IMR-90 (cell line): ENCODE measurements at regions not wholly inside any gene's neighbourhood (a gene's known extent, or its start where the extent isn't known, plus 50 kb on each side); places are given as distances from the start of the nearest gene placed in this dataset.

Experiments
- ATAC-seq: fragments of 200-7000 bp; cut with Tn5 transposase; 2 replicates; pipeline ENCODE4 v1.9.1; 2020; ENCODE audit warnings: low read depth, mild to moderate bottlenecking, moderate library complexity
- BruUV-seq: library from RNA; stranded (reverse); fragments of 400-500 nt; replicated peaks from 2 replicates; lab custom pipeline; 2021; lab: Mats Ljungman, UMichigan
- CTCF ChIA-PET: fragments of 300-600 bp; formaldehyde crosslinking; extraction: SDS; loops from one replicate; lab custom pipeline; 2021; ENCODE audit warnings: antibody characterized with exemption; lab: Yijun Ruan, JAX
- POLR2A ChIA-PET: fragments of 300-600 bp; sonication (Branson Sonifier 250); formaldehyde crosslinking; loops from one replicate; lab custom pipeline; 2022; ENCODE audit warnings: antibody characterized with exemption; ENCODE audit not compliant: unreplicated experiment; lab: Charles Lee
- DNase-seq: peaks from one replicate; pipeline ENCODE4 v3.0.0; 2013
- H2AFZ ChIP-seq: replicated peaks from 2 replicates; pipeline ENCODE3; 2013; ENCODE audit warnings: low read length, mild to moderate bottlenecking; ENCODE audit not compliant: poor library complexity
- H2AK5ac ChIP-seq: 2 replicates; pipeline ENCODE4 v1.6.1; 2013; ENCODE audit warnings: low read depth, low read length, inconsistent platforms
- H2AK9ac ChIP-seq: replicated peaks from 2 replicates; pipeline ENCODE3; 2013; ENCODE audit warnings: mild to moderate bottlenecking, low read depth, low read length, moderate library complexity; ENCODE audit not compliant: poor library complexity
- H2BK120ac ChIP-seq: 2 replicates; pipeline ENCODE4 v1.6.1; 2013; ENCODE audit warnings: low read depth, low read length, inconsistent platforms
- H2BK15ac ChIP-seq: 3 replicates; pipeline ENCODE4 v1.6.1; 2013; ENCODE audit warnings: low read depth, low read length, inconsistent platforms
- H2BK20ac ChIP-seq: 2 replicates; pipeline ENCODE4 v1.6.1; 2013; ENCODE audit warnings: low read depth, mild to moderate bottlenecking, inconsistent platforms, low read length, moderate library complexity
- H2BK5ac ChIP-seq: 2 replicates; pipeline ENCODE4 v1.6.1; 2013; ENCODE audit warnings: mild to moderate bottlenecking, low read depth, low read length, inconsistent platforms; ENCODE audit not compliant: poor library complexity, severe bottlenecking
- H3K14ac ChIP-seq: replicated peaks from 2 replicates; pipeline ENCODE4 v1.6.1; 2013; ENCODE audit warnings: low read depth, low read length, inconsistent platforms
- H3K18ac ChIP-seq: 2 replicates; pipeline ENCODE4 v1.6.1; 2013; ENCODE audit warnings: low read depth, low read length, control low read depth
- H3K23ac ChIP-seq: 2 replicates; pipeline ENCODE4 v1.6.1; 2013; ENCODE audit warnings: low read depth, low read length, inconsistent platforms
- H3K27ac ChIP-seq: 2 replicates; pipeline ENCODE4 v1.5.1; 2013; ENCODE audit warnings: mild to moderate bottlenecking, control low read depth, low read length; ENCODE audit not compliant: insufficient read depth
- H3K27me3 ChIP-seq: 2 replicates; pipeline ENCODE4 v1.6.1; 2013; ENCODE audit warnings: low read length; ENCODE audit not compliant: control insufficient read depth, insufficient read depth
- H3K36me3 ChIP-seq: 2 replicates; pipeline ENCODE4 v1.6.1; 2013; ENCODE audit warnings: low read length, mixed read lengths; ENCODE audit not compliant: control insufficient read depth, insufficient read depth
- H3K4ac ChIP-seq: 2 replicates; pipeline ENCODE4 v1.6.1; 2013; ENCODE audit warnings: low read depth, low read length, inconsistent platforms
- H3K4me1 ChIP-seq: 2 replicates; pipeline ENCODE4 v1.6.1; 2013; ENCODE audit warnings: low read length, mixed read lengths; ENCODE audit not compliant: control insufficient read depth, insufficient read depth
- H3K4me2 ChIP-seq: 2 replicates; pipeline ENCODE4 v1.6.1; 2013; ENCODE audit warnings: low read depth, mild to moderate bottlenecking, control low read depth, low read length, moderate library complexity
- H3K4me3 ChIP-seq: 2 replicates; pipeline ENCODE4 v1.5.1; 2013; ENCODE audit warnings: low read depth, mild to moderate bottlenecking, control low read depth, low read length, moderate library complexity; ENCODE audit not compliant: insufficient read depth
- H3K56ac ChIP-seq: 2 replicates; pipeline ENCODE4 v1.6.1; 2013; ENCODE audit warnings: low read length, inconsistent platforms; ENCODE audit not compliant: insufficient read depth; ENCODE audit errors: extremely low read depth
- H3K79me1 ChIP-seq, 2 experiments: 2 replicates each; pipeline ENCODE4 v1.6.1; 2013; ENCODE audit warnings: low read length in 2 of 2, inconsistent platforms in 1 of 2, low read depth in 1 of 2
- H3K9ac ChIP-seq: 2 replicates; pipeline ENCODE4 v1.6.1; 2013; ENCODE audit warnings: low read depth, low read length, control low read depth
- H3K9me1 ChIP-seq: 2 replicates; pipeline ENCODE4 v1.6.1; 2013; ENCODE audit warnings: low read length, inconsistent platforms; ENCODE audit not compliant: insufficient read depth
- H3K9me3 ChIP-seq: 2 replicates; pipeline ENCODE4 v1.6.1; 2013; ENCODE audit warnings: low read length; ENCODE audit not compliant: control insufficient read depth, insufficient read depth
- H4K20me1 ChIP-seq: 2 replicates; pipeline ENCODE4 v1.6.1; 2013; ENCODE audit warnings: low read length, inconsistent platforms; ENCODE audit not compliant: insufficient read depth
- H4K5ac ChIP-seq: 2 replicates; pipeline ENCODE4 v1.6.1; 2013; ENCODE audit warnings: mild to moderate bottlenecking, low read depth, low read length, control low read depth
- H4K8ac ChIP-seq, 2 experiments: 2 replicates each; pipeline ENCODE4 v1.6.1; 2013; ENCODE audit warnings: low read depth in 2 of 2, low read length in 2 of 2, control low read depth in 1 of 2, inconsistent platforms in 1 of 2
- H4K91ac ChIP-seq: 2 replicates; pipeline ENCODE4 v1.6.1; 2013; ENCODE audit warnings: low read depth, low read length, inconsistent platforms; ENCODE audit not compliant: insufficient read depth
- NFE2L2 ChIP-seq: fragments of 150-350 bp; IDR thresholded peaks from 2 replicates; pipeline ENCODE4 v1.6.1; 2016; ENCODE audit warnings: low read depth, mild to moderate bottlenecking, low read length
- RAD21 ChIP-seq: IDR thresholded peaks from 2 replicates; pipeline ENCODE4 v1.6.1; 2012; ENCODE audit warnings: low read length, improper control_type of control experiment
- RCOR1 ChIP-seq: IDR thresholded peaks from 2 replicates; pipeline ENCODE4 v1.6.1; 2012; ENCODE audit warnings: mild to moderate bottlenecking, low read length, improper control_type of control experiment; ENCODE audit not compliant: insufficient replicate concordance
- RFX5 ChIP-seq: IDR thresholded peaks from 2 replicates; pipeline ENCODE4 v1.8.0; 2012; ENCODE audit warnings: low read depth, mild to moderate bottlenecking, low read length, moderate library complexity
- WGBS, 2 experiments: methylation state at CpG; one replicate each; pipeline versions ENCODE4 v1.1.5 to v1.1.7; 2013; ENCODE audit warnings: missing lambda C conversion rate in 2 of 2; ENCODE audit not compliant: insufficient read length in 1 of 2; ENCODE audit errors: extremely low coverage in 2 of 2; 5-methylcytosine and 5-hydroxymethylcytosine counted together
- dilution Hi-C: fragments of 300-500 bp; cut with HindIII; formaldehyde crosslinking; loops from one replicate; pipeline ENCODE4 v1.14.3; 2018; ENCODE audit warnings: low sequenced_read_pairs; ENCODE audit not compliant: unreplicated experiment
- in situ Hi-C: fragments of 300-500 bp; cut with MboI; formaldehyde crosslinking; loops from 3 replicates; pipeline ENCODE4 v1.14.3; 2019; ENCODE audit warnings: low sequenced_read_pairs, inconsistent platforms, mixed read lengths
- intact Hi-C: fragments of 100-400 bp; cut with micrococcal nuclease; formaldehyde crosslinking; loops from 2 replicates; pipeline ENCODE4 v1.10.0; 2022

- Histone ChIP-seq H3K79me1 (no peaks in the 10 kb centered on the region), H3K27ac (no peak overlapping the region), H2BK15ac (no peak overlapping the region), H3K9me1 (no peaks in the 10 kb centered on the region), H3K23ac (no peak overlapping the region), H4K91ac (no peak overlapping the region), H2BK120ac (no peak overlapping the region), H3K56ac (no peak overlapping the region), H3K27me3 (no peaks in the 10 kb centered on the region), H4K5ac (no peak overlapping the region), H3K4me3 (no peak overlapping the region), H2AK9ac (no peak overlapping the region), H3K14ac (no peak overlapping the region), H3K18ac (no peak overlapping the region), H4K20me1 (no peaks in the 10 kb centered on the region), H3K4me1 (no peaks in the 10 kb centered on the region), H3K4me2 (no peak overlapping the region), H3K4ac (no peak overlapping the region), H3K36me3 (no peaks in the 10 kb centered on the region), H3K9ac (no peak overlapping the region), H2BK20ac (no peak overlapping the region), H2BK5ac (no peak overlapping the region), H3K9me3 (no peaks in the 10 kb centered on the region), H4K8ac (no peak overlapping the region), H2AK5ac (no peak overlapping the region), H2AFZ (no peak overlapping the region)
- ChIA-PET POLR2A (no interaction called here), CTCF (no interaction called here)
- in situ Hi-C loops (no loop called here), intact Hi-C loops (no loop called here), dilution Hi-C loops (no loop called here)
- DNase-seq (no peak), ATAC-seq (no peak)
- WGBS, 2 experiments, result no CpG with 5 or more reads among the region's 2 CpGs
- no TSS peak for BruUV-seq
- TF ChIP-seq NFE2L2 (no peak), RAD21 (no peak), RCOR1 (no peak), RFX5 (no peak)
Measured at GRCh38 chr6:141688916-141689315, 443.8 kb upstream of the GJE1 start.
